NCI-H1417 treated with DMSO at 0.1 percent for 48 hours (cell line): ENCODE measurements at regions not wholly inside any gene's neighbourhood (a gene's known extent, or its start where the extent isn't known, plus 50 kb on each side); places are given as distances from the start of the nearest gene placed in this dataset.

Source experiments
- DNase-seq: peaks from one replicate; lab custom pipeline; 2025; lab: John Stamatoyannopoulos, UW

GRCh38 chr2:64283641-64284361 is 139.6 kb upstream of the PELI1 start:
- DNase-seq = no peak

GRCh38 chr2:64284751-64285150 is 140.5 kb upstream of the PELI1 start:
- no peak for DNase-seq

DNA sequence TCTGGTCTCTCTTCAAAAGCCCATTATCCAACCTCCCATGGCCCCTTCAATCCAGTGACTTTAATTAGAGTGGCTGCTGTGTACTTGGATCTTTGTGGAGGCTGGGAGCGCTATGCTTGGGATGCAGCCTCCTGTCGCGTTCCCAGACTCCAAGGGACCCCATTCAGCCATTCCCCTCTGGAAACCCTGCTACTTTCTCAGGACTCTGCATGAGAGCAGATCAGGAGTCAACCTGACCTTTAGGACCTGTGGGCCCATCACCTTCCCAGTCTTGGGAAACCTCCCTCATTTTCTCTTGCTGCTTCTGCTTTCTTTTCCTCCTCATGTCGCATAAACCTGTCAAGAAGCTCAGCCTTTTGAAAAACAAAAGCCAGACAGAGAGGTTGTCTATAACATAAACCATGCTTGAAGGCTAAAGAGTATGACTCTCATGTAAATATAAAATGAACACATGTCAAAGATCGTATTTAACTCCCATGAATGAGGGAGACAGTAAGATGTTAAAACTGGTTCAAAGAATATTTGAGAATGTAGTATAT is 143.1 kb upstream of the PELI1 start:
- DNase-seq = no peak

- DNase-seq = no peak
Observed at GRCh38 chr2:64288321-64289193, 144.3 kb upstream of the PELI1 start.

DNA sequence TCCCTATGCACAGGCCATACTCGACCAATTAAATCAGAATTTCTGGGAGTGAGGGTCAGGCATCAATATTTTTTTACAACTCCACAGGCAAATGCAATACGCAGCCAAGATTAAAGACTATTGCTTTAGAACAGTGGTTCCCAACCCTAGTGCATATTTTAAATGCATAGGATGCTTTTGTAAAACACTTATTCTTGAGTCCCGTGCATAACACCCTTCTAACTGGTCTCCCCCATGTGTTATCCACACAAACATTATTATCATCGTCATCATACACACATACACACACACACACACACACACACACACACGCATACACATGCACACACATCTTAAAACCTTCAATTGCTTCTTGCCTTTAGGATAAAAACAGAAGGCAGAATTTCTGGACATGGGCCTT is 145.0 kb upstream of the PELI1 start:
- DNase-seq = no peak

- DNase-seq = no peak
Observed at GRCh38 chr2:64289737-64290136, 145.5 kb upstream of the PELI1 start.

- DNase-seq = no peak
Observed at GRCh38 chr2:64291181-64291580, 147.0 kb upstream of the PELI1 start.

GRCh38 chr2:64295326-64296139 is 151.3 kb upstream of the PELI1 start:
- no peak for DNase-seq

- DNase-seq = no peak
Observed at GRCh38 chr2:64296140-64296480, 151.9 kb upstream of the PELI1 start.

DNA sequence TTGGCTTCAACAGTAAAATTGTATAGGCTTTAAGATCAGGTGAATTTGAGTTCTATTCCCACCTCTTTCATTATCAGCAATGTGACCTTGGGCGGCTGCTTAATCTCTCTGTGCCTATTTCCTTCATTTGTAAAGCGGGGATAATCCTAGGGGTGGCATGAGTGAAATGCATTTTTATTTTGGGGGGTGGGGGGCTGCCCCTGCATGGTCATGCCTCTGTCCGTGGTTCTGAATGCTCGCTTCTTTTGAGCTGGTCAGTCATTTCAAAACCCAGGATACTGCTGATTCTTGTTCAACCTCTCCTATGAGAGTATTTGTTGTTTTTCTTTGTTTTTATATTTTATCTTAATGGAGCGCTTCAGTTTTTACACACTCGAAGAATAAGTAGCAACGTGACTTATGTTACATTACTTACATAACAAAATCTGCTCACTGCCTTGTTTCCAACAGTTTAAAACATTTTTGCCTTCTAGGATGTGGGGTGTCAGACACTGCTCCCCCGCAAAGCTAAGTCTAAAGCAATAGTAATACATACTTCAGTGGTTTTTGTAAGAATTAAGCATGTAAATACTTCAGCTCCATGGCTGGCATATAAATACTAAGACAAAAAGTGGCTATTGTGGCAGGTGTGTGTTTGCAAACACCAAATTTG is 152.6 kb upstream of the PELI1 start:
- DNase-seq = no peak

GRCh38 chr2:64298161-64298560 is 153.9 kb upstream of the PELI1 start:
- DNase-seq = no peak

GRCh38 chr2:64300066-64300465 is 153.9 kb upstream of the LGALSL start:
- DNase-seq = no peak

- no peak for DNase-seq
Observed at GRCh38 chr2:64303250-64303649, 150.7 kb upstream of the LGALSL start.

DNA sequence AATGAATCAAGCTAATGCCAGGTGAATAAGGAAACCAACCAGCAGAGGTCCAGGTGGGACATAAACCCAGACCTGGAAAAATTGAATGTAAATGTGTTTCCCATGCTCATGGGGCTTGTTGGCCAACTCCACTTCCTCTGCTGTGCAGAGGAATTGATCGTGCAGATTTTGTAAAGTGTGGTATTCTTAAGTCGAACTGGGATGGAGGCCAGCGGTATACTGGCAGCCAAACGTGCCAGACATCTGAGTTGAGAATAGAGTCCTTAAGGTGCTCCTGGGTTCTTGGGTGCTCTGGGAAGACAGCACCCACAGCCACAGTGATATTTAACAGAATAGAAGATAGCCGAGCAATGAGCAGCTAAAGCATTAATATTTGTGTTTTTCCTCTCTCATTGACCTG is 146.5 kb upstream of the LGALSL start:
- no peak for DNase-seq

DNA sequence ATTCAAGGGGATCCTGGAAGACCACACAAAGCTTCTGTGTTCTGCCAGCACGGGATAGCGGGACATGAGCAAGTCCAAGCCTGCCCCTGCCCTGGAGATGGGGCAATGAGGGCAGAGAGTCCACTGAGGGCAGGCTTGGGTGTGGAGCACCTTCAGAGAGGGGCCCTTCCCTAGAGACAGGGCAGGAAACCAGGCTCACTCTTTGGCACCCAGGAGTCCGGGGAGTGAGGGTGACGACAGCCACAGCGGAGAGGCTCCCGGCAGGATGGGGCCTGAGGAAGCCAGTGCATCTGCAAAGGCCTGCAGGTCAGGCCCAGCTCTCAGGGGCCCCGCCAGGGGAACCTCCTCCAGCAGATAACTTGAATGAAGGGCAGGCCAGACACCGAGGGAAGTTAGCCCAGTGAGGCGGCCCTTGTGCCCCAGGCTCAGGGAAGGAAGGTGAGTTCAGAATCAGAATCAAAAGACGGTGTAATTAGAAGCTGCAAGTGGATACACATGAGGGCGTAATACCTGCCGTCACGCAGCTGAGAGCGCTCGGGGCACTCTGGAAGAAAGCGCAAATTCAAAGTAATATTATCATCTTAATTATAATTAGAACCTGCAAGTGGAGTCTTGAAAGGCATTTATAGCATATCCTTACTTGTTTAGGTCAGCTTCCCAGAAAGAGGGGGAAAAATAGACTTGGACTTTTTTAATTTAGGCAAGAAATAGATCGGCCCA is 142.6 kb upstream of the LGALSL start:
- DNase-seq = no peak

DNA sequence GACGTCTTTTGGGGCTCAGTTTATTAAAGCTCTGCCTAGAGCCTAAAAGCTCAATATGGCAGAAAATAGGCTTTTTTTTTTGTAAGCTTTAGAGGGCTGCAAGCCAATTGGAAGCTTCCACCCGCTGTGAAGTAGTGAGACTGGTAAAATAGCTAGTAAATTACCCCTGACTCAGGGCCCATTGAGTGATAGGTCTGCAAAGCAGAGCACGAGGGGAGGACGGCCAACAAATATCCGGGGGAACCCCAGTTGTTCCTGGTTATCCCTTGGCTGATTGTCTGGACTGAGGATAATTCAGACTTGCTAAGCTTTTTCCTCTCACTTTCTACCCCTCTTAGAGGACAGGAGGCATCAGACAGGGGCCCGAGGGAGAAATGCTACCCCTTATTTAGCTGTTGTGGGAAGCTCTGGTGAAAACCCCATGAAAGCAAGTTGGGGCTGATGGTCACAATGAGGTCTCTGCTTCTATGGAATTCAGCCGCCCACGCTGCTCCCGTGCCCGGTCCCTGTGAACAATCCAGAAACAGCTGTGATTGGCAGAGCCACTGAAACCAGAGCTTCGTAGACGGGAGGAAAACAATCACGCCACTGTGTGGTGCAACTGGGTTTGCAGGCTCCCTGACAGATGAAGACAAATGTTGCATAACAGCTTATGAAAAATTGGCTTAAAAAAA is 141.9 kb upstream of the LGALSL start:
- DNase-seq = no peak

DNA sequence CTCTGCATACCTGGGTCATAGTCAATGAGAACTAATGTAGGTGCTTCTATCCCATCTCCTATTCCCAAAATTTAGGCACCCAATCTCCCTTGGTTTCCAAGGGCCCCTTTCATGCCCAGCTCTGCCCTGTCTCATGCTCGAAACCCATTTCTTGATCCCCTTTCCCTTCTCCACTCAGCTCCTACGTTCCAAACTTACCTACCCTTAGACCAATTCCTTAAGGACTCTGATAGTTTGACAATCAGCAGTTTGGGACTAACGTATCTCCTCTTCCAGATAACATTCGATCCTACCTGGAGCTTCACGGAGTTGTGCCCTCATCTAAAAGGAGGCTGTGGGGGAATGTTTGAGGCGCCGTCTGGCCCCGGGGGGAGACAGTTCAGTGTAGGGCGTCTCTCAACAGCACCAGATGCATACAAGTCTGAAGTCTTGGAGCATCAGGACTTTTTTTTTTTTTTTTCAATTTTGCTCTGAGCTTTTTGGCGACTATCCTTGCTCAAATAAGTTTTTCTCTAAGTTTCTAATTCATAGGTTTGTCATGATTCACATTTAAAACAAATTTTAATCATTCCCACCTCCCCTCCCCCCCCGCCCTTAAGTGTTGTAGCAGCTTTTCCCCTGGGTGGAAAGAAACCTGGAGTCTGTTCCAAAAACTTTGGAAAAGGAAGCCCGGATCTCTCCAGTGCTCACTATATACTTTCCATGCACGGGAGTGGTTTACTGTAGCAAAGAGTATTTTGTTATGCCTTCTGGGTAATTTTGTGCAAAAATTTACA is 141.2 kb upstream of the LGALSL start:
- DNase-seq = no peak

DNA sequence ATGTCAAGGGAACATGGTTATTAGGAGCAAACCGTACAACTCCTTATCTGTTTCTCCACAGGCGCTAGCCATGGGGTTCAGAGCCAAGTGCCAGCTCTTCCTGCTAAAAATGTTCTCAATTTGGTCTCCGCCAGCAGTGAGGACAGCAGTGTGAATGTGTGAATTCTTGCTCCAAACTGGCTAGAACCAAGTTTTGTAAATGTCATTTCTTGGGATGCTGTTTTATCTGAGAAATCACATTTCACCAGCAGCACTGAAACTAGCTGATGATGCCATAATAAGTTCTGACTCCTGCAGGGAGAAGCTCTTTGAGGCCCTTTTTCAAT is 140.6 kb upstream of the LGALSL start:
- DNase-seq = no peak

GRCh38 chr2:64315291-64315960 is 138.5 kb upstream of the LGALSL start:
- no peak for DNase-seq
